Ascending aorta (tissue), 2 donors: ENCODE measurements at regions not wholly inside any gene's neighbourhood (a gene's known extent, or its start where the extent isn't known, plus 50 kb on each side); places are given as distances from the start of the nearest gene placed in this dataset.
"Not testable (repeated sequence)": the region's sequence is repeated elsewhere in the genome, so short reads cannot be mapped to it uniquely, and the experiment has no call there.

Experiments
- DNase-seq, 2 donors: peaks; one replicate each; pipeline ENCODE4 v3.0.0-alpha.2; 2019; ENCODE audit warnings: low spot score in 2 of 2
- H3K27ac ChIP-seq, 2 donors: fragments of 200-600 bp; sonication (generic); one replicate each; pipeline ENCODE4 v1.5.1; 2016 to 2017; ENCODE audit warnings: mild to moderate bottlenecking in 1 of 2
- H3K27me3 ChIP-seq: fragments of 200-600 bp; sonication (generic); one replicate; pipeline ENCODE4 v1.5.1; 2017
- H3K36me3 ChIP-seq, 2 donors: fragments of 200-600 bp; sonication (generic); one replicate each; pipeline ENCODE4 v1.5.1; 2016
- H3K4me1 ChIP-seq, 2 donors: fragments of 200-600 bp; sonication (generic); one replicate each; pipeline ENCODE4 v1.5.1; 2016 to 2017; ENCODE audit warnings: mild to moderate bottlenecking in 1 of 2
- H3K4me3 ChIP-seq, 2 donors: fragments of 200-600 bp; sonication (generic); one replicate each; pipeline ENCODE4 v1.5.1; 2016 to 2017; ENCODE audit warnings: mild to moderate bottlenecking in 1 of 2
- H3K9me3 ChIP-seq, 2 donors: fragments of 200-600 bp; sonication (generic); one replicate each; pipeline ENCODE4 v1.5.1; 2016
- intact Hi-C: fragments of 100-400 bp; cut with DNase I; formaldehyde crosslinking; loops from one replicate; pipeline ENCODE4 v1.15.1; 2023
- TF ChIP-seq, protein P1 (sequence below), 3 experiments: fragments of 200-600 bp in 2 of 3; fragments of 450-650 bp in 1 of 3; sonication (generic) in 2 of 3; IDR thresholded peaks; one replicate each; pipeline ENCODE4 v1.5.1; 2016 to 2019; ENCODE audit warnings: antibody characterized with exemption in 3 of 3, mild to moderate bottlenecking in 1 of 3, moderate library complexity in 1 of 3

DNA sequence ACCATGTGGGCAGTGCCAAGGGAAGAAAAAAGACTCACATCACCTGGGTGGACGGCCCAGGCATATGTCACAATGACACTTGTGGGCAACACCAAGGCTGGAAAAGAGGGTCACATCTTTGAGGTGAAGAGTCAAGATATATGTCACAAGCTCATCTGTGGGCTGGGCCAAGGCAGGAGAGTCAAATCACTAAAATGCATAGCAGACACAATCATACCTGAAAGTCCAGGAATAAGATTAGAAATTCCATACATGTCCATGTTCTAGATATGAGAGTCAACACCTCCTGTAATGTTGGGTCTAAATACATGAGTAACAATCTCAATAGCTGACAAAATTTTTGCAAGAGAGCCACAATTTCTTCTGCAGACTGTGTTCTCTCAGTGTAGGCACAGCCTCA, 145.0 kb downstream of the ZNF675 start:
- H3K27me3 ChIP-seq, result no peaks in the 10 kb centered on the region
- DNase-seq, result no peak
- no peaks in the 10 kb centered on the region for H3K4me1 ChIP-seq
- H3K27ac ChIP-seq, result no peak overlapping the region
- H3K4me3 ChIP-seq, result no peak overlapping the region
- H3K36me3 ChIP-seq, result no peaks in the 10 kb centered on the region
- intact Hi-C loops, result no loop called here
- TF ChIP-seq, protein P1, sequence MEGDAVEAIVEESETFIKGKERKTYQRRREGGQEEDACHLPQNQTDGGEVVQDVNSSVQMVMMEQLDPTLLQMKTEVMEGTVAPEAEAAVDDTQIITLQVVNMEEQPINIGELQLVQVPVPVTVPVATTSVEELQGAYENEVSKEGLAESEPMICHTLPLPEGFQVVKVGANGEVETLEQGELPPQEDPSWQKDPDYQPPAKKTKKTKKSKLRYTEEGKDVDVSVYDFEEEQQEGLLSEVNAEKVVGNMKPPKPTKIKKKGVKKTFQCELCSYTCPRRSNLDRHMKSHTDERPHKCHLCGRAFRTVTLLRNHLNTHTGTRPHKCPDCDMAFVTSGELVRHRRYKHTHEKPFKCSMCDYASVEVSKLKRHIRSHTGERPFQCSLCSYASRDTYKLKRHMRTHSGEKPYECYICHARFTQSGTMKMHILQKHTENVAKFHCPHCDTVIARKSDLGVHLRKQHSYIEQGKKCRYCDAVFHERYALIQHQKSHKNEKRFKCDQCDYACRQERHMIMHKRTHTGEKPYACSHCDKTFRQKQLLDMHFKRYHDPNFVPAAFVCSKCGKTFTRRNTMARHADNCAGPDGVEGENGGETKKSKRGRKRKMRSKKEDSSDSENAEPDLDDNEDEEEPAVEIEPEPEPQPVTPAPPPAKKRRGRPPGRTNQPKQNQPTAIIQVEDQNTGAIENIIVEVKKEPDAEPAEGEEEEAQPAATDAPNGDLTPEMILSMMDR (IDR thresholded peaks at IDR 0.05), result no peak
- H3K9me3 ChIP-seq, result no peaks in the 10 kb centered on the region

- H3K27me3 ChIP-seq, H3K4me3 ChIP-seq, DNase-seq, H3K27ac ChIP-seq, H3K4me1 ChIP-seq, intact Hi-C loops, H3K36me3 ChIP-seq, H3K9me3 ChIP-seq: not testable (repeated sequence)
These were observed 144.9 kb upstream of the ZNF91 start for GRCh38 chr19:23540180-23540579.

DNA sequence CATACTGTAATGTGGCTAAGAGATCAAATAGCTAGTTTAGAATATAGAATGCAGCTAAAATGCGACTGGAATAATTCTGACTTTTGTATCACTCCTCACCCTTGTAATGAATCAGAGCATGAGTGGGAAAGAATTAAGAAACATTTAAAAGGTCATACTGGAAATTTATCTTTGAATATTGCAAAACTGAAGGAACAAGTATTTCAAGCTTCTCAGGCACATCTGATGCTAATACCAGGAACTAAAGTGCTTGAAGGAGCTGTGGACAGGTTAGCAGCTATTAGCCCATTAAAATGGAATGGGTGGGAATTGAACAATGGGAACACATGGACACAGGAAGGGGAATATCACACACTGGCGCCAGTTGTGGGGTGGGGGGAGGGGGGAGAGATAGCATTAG, 144.2 kb upstream of the ZNF91 start:
- H3K4me1 ChIP-seq, result no peaks in the 10 kb centered on the region
- H3K9me3 ChIP-seq, result no peaks in the 10 kb centered on the region
- no peak overlapping the region for H3K27ac ChIP-seq
- DNase-seq, result no peak
- H3K36me3 ChIP-seq, result no peaks in the 10 kb centered on the region
- no peak overlapping the region for H3K4me3 ChIP-seq
- no peaks in the 10 kb centered on the region for H3K27me3 ChIP-seq
- intact Hi-C loops, result no loop called here
- TF ChIP-seq, protein P1 (IDR thresholded peaks at IDR 0.05), result no peak

GRCh38 chr19:23537136-23537535, 141.9 kb upstream of the ZNF91 start:
- H3K27ac ChIP-seq, DNase-seq, intact Hi-C loops, H3K27me3 ChIP-seq, H3K4me1 ChIP-seq, H3K36me3 ChIP-seq, H3K9me3 ChIP-seq, H3K4me3 ChIP-seq: not testable (repeated sequence)

DNA sequence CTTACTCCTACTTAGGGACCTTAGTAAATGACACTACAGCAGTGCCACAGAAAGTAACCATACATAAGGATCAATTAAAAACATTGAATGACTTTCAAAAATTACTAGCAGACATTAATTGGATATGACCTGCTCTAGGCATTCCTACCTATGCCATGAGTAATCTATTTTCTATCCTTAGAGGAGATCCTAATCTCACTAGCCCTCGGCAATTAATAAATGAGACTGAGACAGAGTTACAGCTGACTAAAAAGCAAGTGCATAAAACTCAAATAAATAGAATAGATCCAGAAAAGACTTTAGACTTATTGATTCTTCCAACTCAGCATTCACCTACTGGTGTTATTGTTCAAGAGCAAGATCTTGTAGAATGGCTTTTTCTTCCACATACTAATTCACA, 141.1 kb upstream of the ZNF91 start:
- H3K4me3 ChIP-seq, result not testable (repeated sequence)

GRCh38 chr19:23535901-23536300, 140.6 kb upstream of the ZNF91 start:
- H3K4me1 ChIP-seq, H3K27me3 ChIP-seq, intact Hi-C loops, H3K4me3 ChIP-seq, H3K27ac ChIP-seq, H3K36me3 ChIP-seq, H3K9me3 ChIP-seq, DNase-seq: not testable (repeated sequence)

More for the DNA sequence above, 141.1 kb upstream of the ZNF91 start:
- H3K9me3 ChIP-seq, H3K27me3 ChIP-seq, H3K4me1 ChIP-seq, intact Hi-C loops, DNase-seq, H3K36me3 ChIP-seq, H3K27ac ChIP-seq: not testable (repeated sequence)

DNA sequence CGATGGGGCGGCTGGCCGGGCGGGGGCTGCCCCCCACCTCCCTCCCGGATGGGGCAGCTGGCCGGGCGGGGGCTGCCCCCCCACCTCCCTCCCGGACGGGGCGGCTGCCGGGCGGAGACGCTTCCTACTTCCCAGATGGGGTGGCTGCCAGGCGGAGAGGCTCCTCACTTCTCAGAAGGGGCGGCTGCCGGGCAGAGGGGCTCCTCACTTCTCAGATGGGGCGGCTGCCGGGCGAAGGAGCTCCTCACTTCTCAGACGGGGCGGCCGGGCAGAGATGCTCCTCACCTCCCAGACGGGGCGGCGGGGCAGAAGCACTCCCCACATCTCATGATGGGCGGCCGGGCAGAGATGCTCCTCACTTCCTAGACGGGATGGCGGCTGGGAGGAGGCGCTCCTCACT, 138.2 kb upstream of the ZNF91 start:
- H3K9me3 ChIP-seq, H3K36me3 ChIP-seq, intact Hi-C loops, H3K27ac ChIP-seq, H3K4me1 ChIP-seq, H3K4me3 ChIP-seq, H3K27me3 ChIP-seq, DNase-seq: not testable (repeated sequence)

- Histone ChIP-seq H3K9me3 (no peaks in the 10 kb centered on the region), H3K36me3 (no peaks in the 10 kb centered on the region), H3K27me3 (no peaks in the 10 kb centered on the region), H3K4me3 (no peak overlapping the region), H3K27ac (no peak overlapping the region), H3K4me1 (no peaks in the 10 kb centered on the region)
- TF ChIP-seq, protein P1 (IDR thresholded peaks at IDR 0.05), result no peak
- intact Hi-C loops, result no loop called here
- DNase-seq, result no peak
These were observed 136.7 kb upstream of the ZNF91 start for GRCh38 chr19:23531976-23532375.
